ENCODE measurements at regions not wholly inside any gene's neighbourhood (a gene's known extent, or its start where the extent isn't known, plus 50 kb on each side); places are given as distances from the start of the nearest gene placed in this dataset.

DNA sequence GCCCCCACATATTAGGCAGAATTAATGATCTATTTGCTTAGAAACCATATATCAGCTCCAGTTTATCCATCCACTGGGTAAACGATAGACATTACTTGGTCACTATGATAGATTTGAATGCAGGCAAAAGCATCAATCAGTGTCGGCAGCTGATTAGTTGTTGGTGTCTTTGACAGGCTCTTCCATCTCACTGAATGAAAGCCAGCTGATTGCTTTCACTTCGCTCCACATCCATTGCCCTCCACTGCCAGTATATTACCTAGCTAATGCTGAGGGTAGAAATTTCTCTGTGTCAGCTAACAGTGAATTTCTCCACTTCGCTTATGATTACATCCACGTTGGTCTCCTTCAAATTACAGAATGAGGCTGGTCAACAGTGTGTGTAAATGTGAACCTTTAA lies 821.3 kb upstream of the TYRP1 start:
- Histone ChIP-seq H3K27me3 (no peaks in the 10 kb centered on the region), H3K4me1 (no peaks in the 10 kb centered on the region), H3K36me3 (replicated peaks in 1 of 2; ENCODE audit: insufficient read depth in 1 of 2, low read depth in 2 of 2) (no peaks in the 10 kb centered on the region), H3K27ac (no peak overlapping the region), H3K9me3 (no peaks in the 10 kb centered on the region), H3K4me3 (no peak overlapping the region)
- WGBS, 2 donors = 26 to 29% methylated on average over 5 of the region's 5 CpGs
- DNase-seq = no peak
- no peak for TF ChIP-seq POLR2A (IDR thresholded peaks at IDR 0.05)
- TF ChIP-seq, protein P1, sequence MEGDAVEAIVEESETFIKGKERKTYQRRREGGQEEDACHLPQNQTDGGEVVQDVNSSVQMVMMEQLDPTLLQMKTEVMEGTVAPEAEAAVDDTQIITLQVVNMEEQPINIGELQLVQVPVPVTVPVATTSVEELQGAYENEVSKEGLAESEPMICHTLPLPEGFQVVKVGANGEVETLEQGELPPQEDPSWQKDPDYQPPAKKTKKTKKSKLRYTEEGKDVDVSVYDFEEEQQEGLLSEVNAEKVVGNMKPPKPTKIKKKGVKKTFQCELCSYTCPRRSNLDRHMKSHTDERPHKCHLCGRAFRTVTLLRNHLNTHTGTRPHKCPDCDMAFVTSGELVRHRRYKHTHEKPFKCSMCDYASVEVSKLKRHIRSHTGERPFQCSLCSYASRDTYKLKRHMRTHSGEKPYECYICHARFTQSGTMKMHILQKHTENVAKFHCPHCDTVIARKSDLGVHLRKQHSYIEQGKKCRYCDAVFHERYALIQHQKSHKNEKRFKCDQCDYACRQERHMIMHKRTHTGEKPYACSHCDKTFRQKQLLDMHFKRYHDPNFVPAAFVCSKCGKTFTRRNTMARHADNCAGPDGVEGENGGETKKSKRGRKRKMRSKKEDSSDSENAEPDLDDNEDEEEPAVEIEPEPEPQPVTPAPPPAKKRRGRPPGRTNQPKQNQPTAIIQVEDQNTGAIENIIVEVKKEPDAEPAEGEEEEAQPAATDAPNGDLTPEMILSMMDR (IDR thresholded peaks at IDR 0.05) = no peak
- ATAC-seq = no peak
- intact Hi-C loops (cut with DNase I) = no loop called here

DNA sequence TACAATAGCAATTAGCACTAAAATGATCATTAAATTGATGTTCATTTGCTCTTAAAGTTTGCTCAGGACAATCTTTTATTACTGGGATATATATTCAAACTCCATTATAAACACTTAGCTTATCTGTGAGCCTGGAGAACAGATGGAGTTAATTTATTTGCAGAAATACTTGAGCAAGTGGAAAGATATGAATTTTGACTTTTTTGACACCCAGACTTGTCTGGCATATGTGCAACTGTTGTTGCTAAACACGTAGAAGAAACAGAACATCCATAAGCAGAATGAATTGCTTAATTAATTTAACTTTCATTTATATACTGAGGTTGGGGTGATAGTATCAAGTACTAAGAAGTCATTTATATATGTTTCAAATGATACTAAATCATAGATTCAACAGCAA lies 820.7 kb upstream of the TYRP1 start:
- ATAC-seq = no peak
- no peak overlapping the region for H3K4me3 ChIP-seq
- DNase-seq = no peak
- H3K36me3 ChIP-seq (replicated peaks in 1 of 2; ENCODE audit: insufficient read depth in 1 of 2, low read depth in 2 of 2) = no peaks in the 10 kb centered on the region
- H3K27ac ChIP-seq = no peak overlapping the region
- no peaks in the 10 kb centered on the region for H3K4me1 ChIP-seq
- intact Hi-C loops (cut with DNase I) = no loop called here
- H3K27me3 ChIP-seq = no peaks in the 10 kb centered on the region
- no peak for TF ChIP-seq POLR2A (IDR thresholded peaks at IDR 0.05)
- TF ChIP-seq, protein P1 (IDR thresholded peaks at IDR 0.05) = no peak
- WGBS, 2 donors = 23 to 34% methylated on average over 1 of the region's 1 CpG
- H3K9me3 ChIP-seq = no peaks in the 10 kb centered on the region

- H3K4me3 ChIP-seq = no peak overlapping the region
- TF ChIP-seq POLR2A (IDR thresholded peaks at IDR 0.05) = no peak
- TF ChIP-seq, protein P1 (IDR thresholded peaks at IDR 0.05) = no peak
- H3K9me3 ChIP-seq = no peaks in the 10 kb centered on the region
- no peaks in the 10 kb centered on the region for H3K27me3 ChIP-seq
- H3K4me1 ChIP-seq = no peaks in the 10 kb centered on the region
- no peak overlapping the region for H3K27ac ChIP-seq
- H3K36me3 ChIP-seq (replicated peaks in 1 of 2; ENCODE audit: insufficient read depth in 1 of 2, low read depth in 2 of 2) = no peaks in the 10 kb centered on the region
- intact Hi-C loops (cut with DNase I) = no loop called here
- WGBS, 2 donors = 67 to 75% methylated on average over 2 of the region's 2 CpGs
- DNase-seq = no peak
- ATAC-seq = no peak
These were observed 818.8 kb upstream of the TYRP1 start for GRCh38 chr9:11874414-11874813.

GRCh38 chr9:11892401-11892800 lies 800.8 kb upstream of the TYRP1 start:
- no peaks in the 10 kb centered on the region for H3K9me3 ChIP-seq
- 30 to 34% methylated on average over 1 of the region's 1 CpG for WGBS, 2 donors
- H3K27me3 ChIP-seq = no peaks in the 10 kb centered on the region
- no peaks in the 10 kb centered on the region for H3K4me1 ChIP-seq
- intact Hi-C loops (cut with DNase I) = no loop called here
- no peak for TF ChIP-seq POLR2A (IDR thresholded peaks at IDR 0.05)
- TF ChIP-seq, protein P1 (IDR thresholded peaks at IDR 0.05) = no peak
- H3K4me3 ChIP-seq = no peak overlapping the region
- H3K27ac ChIP-seq = no peak overlapping the region
- no peak for ATAC-seq
- no peak for DNase-seq
- no peaks in the 10 kb centered on the region for H3K36me3 ChIP-seq (replicated peaks in 1 of 2; ENCODE audit: insufficient read depth in 1 of 2, low read depth in 2 of 2)

- H3K9me3 ChIP-seq = no peaks in the 10 kb centered on the region
- H3K36me3 ChIP-seq (replicated peaks in 1 of 2; ENCODE audit: insufficient read depth in 1 of 2, low read depth in 2 of 2) = no peaks in the 10 kb centered on the region
- TF ChIP-seq POLR2A (IDR thresholded peaks at IDR 0.05) = no peak
- TF ChIP-seq, protein P1 (IDR thresholded peaks at IDR 0.05) = no peak
These were observed 799.9 kb upstream of the TYRP1 start for GRCh38 chr9:11893331-11893730.

More at GRCh38 chr9:11893331-11893730, 799.9 kb upstream of the TYRP1 start:
- H3K27ac ChIP-seq = no peak overlapping the region
- no peak for DNase-seq
- H3K4me3 ChIP-seq = no peak overlapping the region
- no peaks in the 10 kb centered on the region for H3K4me1 ChIP-seq
- no peak for ATAC-seq
- H3K27me3 ChIP-seq = no peaks in the 10 kb centered on the region
- intact Hi-C loops (cut with DNase I) = no loop called here

Data from body of pancreas (tissue), 4 donors.